ENCODE measurements at regions not wholly inside any gene's neighbourhood (a gene's known extent, or its start where the extent isn't known, plus 50 kb on each side); places are given as distances from the start of the nearest gene placed in this dataset.

DNA sequence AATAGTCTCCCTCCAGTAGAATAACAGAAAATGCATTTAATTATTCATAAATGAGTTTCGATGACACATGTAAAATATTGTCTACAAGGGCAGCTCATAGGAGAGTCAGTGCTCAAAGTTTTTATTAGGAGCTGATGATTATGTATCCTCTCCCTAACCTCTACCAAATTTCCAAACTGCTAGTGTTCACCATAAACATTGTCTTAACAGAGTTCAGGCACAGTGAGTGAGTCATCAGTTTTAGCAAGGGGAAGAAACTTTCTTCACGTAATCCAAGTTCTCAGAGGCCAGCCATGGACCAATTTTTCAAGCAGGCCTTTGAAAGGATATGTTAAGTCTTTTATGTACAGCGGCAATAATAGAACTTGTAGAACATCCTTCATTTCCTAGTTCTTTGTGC, 649.2 kb upstream of the MIS18BP1 start:
- Mint-ChIP-seq H3K9me3 (no peaks in the 10 kb centered on the region), H3K4me3 (no peak overlapping the region), H3K27me3 (ENCODE audit: insufficient read depth, low read depth, poor library complexity) (no peaks in the 10 kb centered on the region), H3K36me3 (ENCODE audit: low read depth) (no peaks in the 10 kb centered on the region), H3K27ac (peak overlapping the region; percentile 14), H3K4me1 (no peaks in the 10 kb centered on the region)
- no peak for ATAC-seq
- no peaks in the 10 kb centered on the region for H3K9me2 ChIP-seq (ENCODE audit: insufficient read depth)
- H3K27ac ChIP-seq (ENCODE audit: low read depth): no peak overlapping the region
- TF ChIP-seq ZNF331 (CRISPR knock-in tag; IDR thresholded peaks at IDR 0.05; ENCODE audit: low read depth) (no peak), EZH2 (IDR thresholded peaks at IDR 0.05; ENCODE audit: low read depth, unreplicated experiment) (no peak), EZH2phosphoT487 (IDR thresholded peaks at IDR 0.05; ENCODE audit: unreplicated experiment) (no peak), ZNF114 (CRISPR knock-in tag; IDR thresholded peaks at IDR 0.05) (no peak), CREB1 (CRISPR knock-in tag; IDR thresholded peaks at IDR 0.05; ENCODE audit: low read depth) (no peak), JUNB (IDR thresholded peaks at IDR 0.05; ENCODE audit: unreplicated experiment) (no peak), STAT1 (IDR thresholded peaks at IDR 0.05; ENCODE audit: unreplicated experiment) (no peak), POLR2AphosphoS5 (IDR thresholded peaks at IDR 0.05; ENCODE audit: low read depth) (no peak), NANOG (IDR thresholded peaks at IDR 0.05; ENCODE audit: borderline replicate concordance) (no peak), REST (IDR thresholded peaks at IDR 0.05; ENCODE audit: unreplicated experiment) (no peak)
- TF ChIP-seq, protein P1, sequence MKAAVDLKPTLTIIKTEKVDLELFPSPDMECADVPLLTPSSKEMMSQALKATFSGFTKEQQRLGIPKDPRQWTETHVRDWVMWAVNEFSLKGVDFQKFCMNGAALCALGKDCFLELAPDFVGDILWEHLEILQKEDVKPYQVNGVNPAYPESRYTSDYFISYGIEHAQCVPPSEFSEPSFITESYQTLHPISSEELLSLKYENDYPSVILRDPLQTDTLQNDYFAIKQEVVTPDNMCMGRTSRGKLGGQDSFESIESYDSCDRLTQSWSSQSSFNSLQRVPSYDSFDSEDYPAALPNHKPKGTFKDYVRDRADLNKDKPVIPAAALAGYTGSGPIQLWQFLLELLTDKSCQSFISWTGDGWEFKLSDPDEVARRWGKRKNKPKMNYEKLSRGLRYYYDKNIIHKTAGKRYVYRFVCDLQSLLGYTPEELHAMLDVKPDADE (IDR thresholded peaks at IDR 0.05): no peak
- TF ChIP-seq, protein P2, sequence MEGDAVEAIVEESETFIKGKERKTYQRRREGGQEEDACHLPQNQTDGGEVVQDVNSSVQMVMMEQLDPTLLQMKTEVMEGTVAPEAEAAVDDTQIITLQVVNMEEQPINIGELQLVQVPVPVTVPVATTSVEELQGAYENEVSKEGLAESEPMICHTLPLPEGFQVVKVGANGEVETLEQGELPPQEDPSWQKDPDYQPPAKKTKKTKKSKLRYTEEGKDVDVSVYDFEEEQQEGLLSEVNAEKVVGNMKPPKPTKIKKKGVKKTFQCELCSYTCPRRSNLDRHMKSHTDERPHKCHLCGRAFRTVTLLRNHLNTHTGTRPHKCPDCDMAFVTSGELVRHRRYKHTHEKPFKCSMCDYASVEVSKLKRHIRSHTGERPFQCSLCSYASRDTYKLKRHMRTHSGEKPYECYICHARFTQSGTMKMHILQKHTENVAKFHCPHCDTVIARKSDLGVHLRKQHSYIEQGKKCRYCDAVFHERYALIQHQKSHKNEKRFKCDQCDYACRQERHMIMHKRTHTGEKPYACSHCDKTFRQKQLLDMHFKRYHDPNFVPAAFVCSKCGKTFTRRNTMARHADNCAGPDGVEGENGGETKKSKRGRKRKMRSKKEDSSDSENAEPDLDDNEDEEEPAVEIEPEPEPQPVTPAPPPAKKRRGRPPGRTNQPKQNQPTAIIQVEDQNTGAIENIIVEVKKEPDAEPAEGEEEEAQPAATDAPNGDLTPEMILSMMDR (conservative IDR thresholded peaks at IDR 0.05; ENCODE audit: low read depth in 2 of 2): no peak
- TF ChIP-seq, protein P3, sequence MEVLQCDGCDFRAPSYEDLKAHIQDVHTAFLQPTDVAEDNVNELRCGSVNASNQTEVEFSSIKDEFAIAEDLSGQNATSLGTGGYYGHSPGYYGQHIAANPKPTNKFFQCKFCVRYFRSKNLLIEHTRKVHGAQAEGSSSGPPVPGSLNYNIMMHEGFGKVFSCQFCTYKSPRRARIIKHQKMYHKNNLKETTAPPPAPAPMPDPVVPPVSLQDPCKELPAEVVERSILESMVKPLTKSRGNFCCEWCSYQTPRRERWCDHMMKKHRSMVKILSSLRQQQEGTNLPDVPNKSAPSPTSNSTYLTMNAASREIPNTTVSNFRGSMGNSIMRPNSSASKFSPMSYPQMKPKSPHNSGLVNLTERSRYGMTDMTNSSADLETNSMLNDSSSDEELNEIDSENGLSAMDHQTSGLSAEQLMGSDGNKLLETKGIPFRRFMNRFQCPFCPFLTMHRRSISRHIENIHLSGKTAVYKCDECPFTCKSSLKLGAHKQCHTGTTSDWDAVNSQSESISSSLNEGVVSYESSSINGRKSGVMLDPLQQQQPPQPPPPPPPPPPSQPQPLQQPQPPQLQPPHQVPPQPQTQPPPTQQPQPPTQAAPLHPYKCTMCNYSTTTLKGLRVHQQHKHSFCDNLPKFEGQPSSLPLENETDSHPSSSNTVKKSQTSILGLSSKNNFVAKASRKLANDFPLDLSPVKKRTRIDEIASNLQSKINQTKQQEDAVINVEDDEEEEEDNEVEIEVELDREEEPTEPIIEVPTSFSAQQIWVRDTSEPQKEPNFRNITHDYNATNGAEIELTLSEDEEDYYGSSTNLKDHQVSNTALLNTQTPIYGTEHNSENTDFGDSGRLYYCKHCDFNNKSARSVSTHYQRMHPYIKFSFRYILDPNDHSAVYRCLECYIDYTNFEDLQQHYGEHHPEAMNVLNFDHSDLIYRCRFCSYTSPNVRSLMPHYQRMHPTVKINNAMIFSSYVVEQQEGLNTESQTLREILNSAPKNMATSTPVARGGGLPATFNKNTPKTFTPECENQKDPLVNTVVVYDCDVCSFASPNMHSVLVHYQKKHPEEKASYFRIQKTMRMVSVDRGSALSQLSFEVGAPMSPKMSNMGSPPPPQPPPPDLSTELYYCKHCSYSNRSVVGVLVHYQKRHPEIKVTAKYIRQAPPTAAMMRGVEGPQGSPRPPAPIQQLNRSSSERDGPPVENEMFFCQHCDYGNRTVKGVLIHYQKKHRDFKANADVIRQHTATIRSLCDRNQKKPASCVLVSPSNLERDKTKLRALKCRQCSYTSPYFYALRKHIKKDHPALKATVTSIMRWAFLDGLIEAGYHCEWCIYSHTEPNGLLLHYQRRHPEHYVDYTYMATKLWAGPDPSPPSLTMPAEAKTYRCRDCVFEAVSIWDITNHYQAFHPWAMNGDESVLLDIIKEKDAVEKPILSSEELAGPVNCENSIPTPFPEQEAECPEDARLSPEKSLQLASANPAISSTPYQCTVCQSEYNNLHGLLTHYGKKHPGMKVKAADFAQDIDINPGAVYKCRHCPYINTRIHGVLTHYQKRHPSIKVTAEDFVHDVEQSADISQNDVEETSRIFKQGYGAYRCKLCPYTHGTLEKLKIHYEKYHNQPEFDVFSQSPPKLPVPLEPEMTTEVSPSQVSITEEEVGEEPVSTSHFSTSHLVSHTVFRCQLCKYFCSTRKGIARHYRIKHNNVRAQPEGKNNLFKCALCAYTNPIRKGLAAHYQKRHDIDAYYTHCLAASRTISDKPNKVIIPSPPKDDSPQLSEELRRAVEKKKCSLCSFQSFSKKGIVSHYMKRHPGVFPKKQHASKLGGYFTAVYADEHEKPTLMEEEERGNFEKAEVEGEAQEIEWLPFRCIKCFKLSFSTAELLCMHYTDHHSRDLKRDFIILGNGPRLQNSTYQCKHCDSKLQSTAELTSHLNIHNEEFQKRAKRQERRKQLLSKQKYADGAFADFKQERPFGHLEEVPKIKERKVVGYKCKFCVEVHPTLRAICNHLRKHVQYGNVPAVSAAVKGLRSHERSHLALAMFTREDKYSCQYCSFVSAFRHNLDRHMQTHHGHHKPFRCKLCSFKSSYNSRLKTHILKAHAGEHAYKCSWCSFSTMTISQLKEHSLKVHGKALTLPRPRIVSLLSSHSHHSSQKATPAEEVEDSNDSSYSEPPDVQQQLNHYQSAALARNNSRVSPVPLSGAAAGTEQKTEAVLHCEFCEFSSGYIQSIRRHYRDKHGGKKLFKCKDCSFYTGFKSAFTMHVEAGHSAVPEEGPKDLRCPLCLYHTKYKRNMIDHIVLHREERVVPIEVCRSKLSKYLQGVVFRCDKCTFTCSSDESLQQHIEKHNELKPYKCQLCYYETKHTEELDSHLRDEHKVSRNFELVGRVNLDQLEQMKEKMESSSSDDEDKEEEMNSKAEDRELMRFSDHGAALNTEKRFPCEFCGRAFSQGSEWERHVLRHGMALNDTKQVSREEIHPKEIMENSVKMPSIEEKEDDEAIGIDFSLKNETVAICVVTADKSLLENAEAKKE (CRISPR knock-in tag; IDR thresholded peaks at IDR 0.05): no peak
- H3K27me3 ChIP-seq (ENCODE audit: insufficient read depth): no peaks in the 10 kb centered on the region
- no peaks in the 10 kb centered on the region for H3F3A ChIP-seq (replicated peaks; ENCODE audit: low read depth)
- H4K20me1 ChIP-seq (replicated peaks; ENCODE audit: insufficient read depth): no peaks in the 10 kb centered on the region
- no peaks in the 10 kb centered on the region for H3K4me1 ChIP-seq (ENCODE audit: insufficient read depth)
- no peaks in the 10 kb centered on the region for H3K36me3 ChIP-seq (ENCODE audit: insufficient read depth)
- DNase-seq (ENCODE audit: low spot score): no peak
- H2AFZ ChIP-seq: no peak overlapping the region
- H3K79me2 ChIP-seq (replicated peaks; ENCODE audit: insufficient read depth): no peaks in the 10 kb centered on the region
- H3K4me3 ChIP-seq: no peak overlapping the region
- H3K4me2 ChIP-seq: no peak overlapping the region

Data from GM23338 (cell line).